Skin epidermis (tissue), 12 donors: ENCODE measurements at regions not wholly inside any gene's neighbourhood (a gene's known extent, or its start where the extent isn't known, plus 50 kb on each side); places are given as distances from the start of the nearest gene placed in this dataset.

ENCODE experiments used
- H3K27ac ChIP-seq, 21 experiments: fragments of 200-600 bp; sonication (generic) in 11 of 21; one replicate each; pipeline ENCODE4 v1.5.0; 2020; ENCODE audit warnings: mild to moderate bottlenecking in 3 of 21, inconsistent platforms in 2 of 21, moderate library complexity in 2 of 21
- H3K4me3 ChIP-seq, 7 experiments: fragments of 200-600 bp; sonication (generic) in 2 of 7; one replicate each; pipeline ENCODE4 v1.5.0; 2020; ENCODE audit warnings: inconsistent platforms in 2 of 7, mild to moderate bottlenecking in 2 of 7, moderate library complexity in 1 of 7

- no peak overlapping the region for H3K27ac ChIP-seq
- H3K4me3 ChIP-seq: no peak overlapping the region
These were observed 553.3 kb downstream of the BNC2 start for GRCh38 chr9:16316911-16317817.

GRCh38 chr9:16318516-16319060, 551.9 kb downstream of the BNC2 start:
- Histone ChIP-seq H3K4me3 (no peak overlapping the region), H3K27ac (no peak overlapping the region)

- Histone ChIP-seq H3K27ac (no peak overlapping the region), H3K4me3 (no peak overlapping the region)
These were observed 550.8 kb downstream of the BNC2 start for GRCh38 chr9:16319646-16320045.

- no peak overlapping the region for H3K27ac ChIP-seq
- no peak overlapping the region for H3K4me3 ChIP-seq
These were observed 550.0 kb downstream of the BNC2 start for GRCh38 chr9:16320338-16320902.

GRCh38 chr9:16321461-16322119, 548.9 kb downstream of the BNC2 start:
- H3K27ac ChIP-seq: peak overlapping the region in 2 of 21 experiments; percentile 23 to 58

GRCh38 chr9:16322849-16323248, 547.6 kb downstream of the BNC2 start:
- H3K27ac ChIP-seq: no peak overlapping the region
- no peak overlapping the region for H3K4me3 ChIP-seq

More at GRCh38 chr9:16321461-16322119, 548.9 kb downstream of the BNC2 start:
- H3K4me3 ChIP-seq: no peak overlapping the region

GRCh38 chr9:16325966-16326365, 544.5 kb downstream of the BNC2 start:
- Histone ChIP-seq H3K27ac (no peak overlapping the region), H3K4me3 (no peak overlapping the region)

GRCh38 chr9:16328349-16328748, 542.1 kb downstream of the BNC2 start:
- H3K27ac ChIP-seq: no peak overlapping the region
- H3K4me3 ChIP-seq: no peak overlapping the region

GRCh38 chr9:16329671-16330113, 540.8 kb downstream of the BNC2 start:
- Histone ChIP-seq H3K4me3 (no peak overlapping the region), H3K27ac (peak overlapping the region in 3 of 21 experiments; percentile 16 to 55 (median 48))

GRCh38 chr9:16331031-16331430, 539.4 kb downstream of the BNC2 start:
- no peak overlapping the region for H3K4me3 ChIP-seq
- no peak overlapping the region for H3K27ac ChIP-seq

GRCh38 chr9:16331527-16331926, 538.9 kb downstream of the BNC2 start:
- no peak overlapping the region for H3K27ac ChIP-seq
- no peak overlapping the region for H3K4me3 ChIP-seq

GRCh38 chr9:16333691-16334090, 536.8 kb downstream of the BNC2 start:
- Histone ChIP-seq H3K4me3 (no peak overlapping the region), H3K27ac (no peak overlapping the region)

- H3K4me3 ChIP-seq: no peak overlapping the region
- H3K27ac ChIP-seq: peak overlapping the region in 3 of 21 experiments; percentile 9 to 72 (median 25)
These were observed 534.5 kb downstream of the BNC2 start for GRCh38 chr9:16335788-16336580.

- Histone ChIP-seq H3K27ac (peak overlapping the region in 3 of 21 experiments; percentile 25 to 67 (median 43)), H3K4me3 (no peak overlapping the region)
These were observed 533.6 kb downstream of the BNC2 start for GRCh38 chr9:16336833-16337232.

GRCh38 chr9:16337322-16338029, 533.0 kb downstream of the BNC2 start:
- Histone ChIP-seq H3K27ac (peak overlapping the region in 2 of 21 experiments; percentile 35 to 67), H3K4me3 (no peak overlapping the region)

- no peak overlapping the region for H3K4me3 ChIP-seq
- peak overlapping the region in 3 of 21 experiments; percentile 18 to 53 (median 50) for H3K27ac ChIP-seq
These were observed 529.3 kb downstream of the BNC2 start for GRCh38 chr9:16341177-16341576.

GRCh38 chr9:16342246-16343020, 528.0 kb downstream of the BNC2 start:
- peak overlapping the region in 5 of 21 experiments; percentile 18 to 58 (median 52) for H3K27ac ChIP-seq
- H3K4me3 ChIP-seq: no peak overlapping the region
